ENCODE measurements at regions not wholly inside any gene's neighbourhood (a gene's known extent, or its start where the extent isn't known, plus 50 kb on each side); places are given as distances from the start of the nearest gene placed in this dataset.
A peak's percentile ranks its signal among the peaks of the same experiment; 100 is the strongest.

GRCh38 chr3:59698091-59698490, 648.3 kb upstream of the CFAP20DC start:
- DNase-seq (ENCODE audit: low spot score): no peak

- DNase-seq (ENCODE audit: low spot score): no peak
Observed at GRCh38 chr3:59696783-59697182, 647.0 kb upstream of the CFAP20DC start.

GRCh38 chr3:59695860-59696259, 646.0 kb upstream of the CFAP20DC start:
- DNase-seq (ENCODE audit: low spot score): no peak

GRCh38 chr3:59692117-59692516, 642.3 kb upstream of the CFAP20DC start:
- no peak for DNase-seq (ENCODE audit: low spot score)

GRCh38 chr3:59690886-59691285, 641.1 kb upstream of the CFAP20DC start:
- no peak for DNase-seq (ENCODE audit: low spot score)

GRCh38 chr3:59688636-59689035, 638.8 kb upstream of the CFAP20DC start:
- DNase-seq (ENCODE audit: low spot score): no peak

- DNase-seq (ENCODE audit: low spot score): no peak
Observed at GRCh38 chr3:59685432-59685831, 635.6 kb upstream of the CFAP20DC start.

GRCh38 chr3:59684766-59685165, 634.9 kb upstream of the CFAP20DC start:
- no peak for DNase-seq (ENCODE audit: low spot score)

- DNase-seq (ENCODE audit: low spot score): no peak
Observed at GRCh38 chr3:59680919-59681318, 631.1 kb upstream of the CFAP20DC start.

- no peak for DNase-seq (ENCODE audit: low spot score)
Observed at GRCh38 chr3:59677747-59678702, 628.2 kb upstream of the CFAP20DC start.

- no peak for DNase-seq (ENCODE audit: low spot score)
Observed at GRCh38 chr3:59675495-59675894, 625.7 kb upstream of the CFAP20DC start.

GRCh38 chr3:59663076-59663850, 613.4 kb upstream of the CFAP20DC start:
- no peak for DNase-seq (ENCODE audit: low spot score)

- DNase-seq (ENCODE audit: low spot score): no peak
Observed at GRCh38 chr3:59660852-59661625, 611.2 kb upstream of the CFAP20DC start.

- peak; percentile 15 for DNase-seq (ENCODE audit: low spot score)
Observed at GRCh38 chr3:59660376-59660775, 610.6 kb upstream of the CFAP20DC start.

GRCh38 chr3:59659755-59660154, 609.9 kb upstream of the CFAP20DC start:
- DNase-seq (ENCODE audit: low spot score): no peak

GRCh38 chr3:59658866-59659265, 609.0 kb upstream of the CFAP20DC start:
- DNase-seq (ENCODE audit: low spot score): no peak

GRCh38 chr3:59658274-59658673, 608.4 kb upstream of the CFAP20DC start:
- no peak for DNase-seq (ENCODE audit: low spot score)

- no peak for DNase-seq (ENCODE audit: low spot score)
Observed at GRCh38 chr3:59655418-59656015, 605.7 kb upstream of the CFAP20DC start.

GRCh38 chr3:59654480-59655417, 604.9 kb upstream of the CFAP20DC start:
- DNase-seq (ENCODE audit: low spot score): no peak

GRCh38 chr3:59654123-59654479, 604.3 kb upstream of the CFAP20DC start:
- DNase-seq (ENCODE audit: low spot score): no peak
